GM19463 (cell line): ENCODE measurements at regions not wholly inside any gene's neighbourhood (a gene's known extent, or its start where the extent isn't known, plus 50 kb on each side); places are given as distances from the start of the nearest gene placed in this dataset.

ENCODE experiments used
- ATAC-seq: cut with Tn5 transposase; IDR thresholded peaks from one replicate; pipeline ENCODE4 v1.9.1; 2021; ENCODE audit warnings: mild to moderate bottlenecking, moderate library complexity; ENCODE audit not compliant: unreplicated experiment

- no peak for ATAC-seq
Measured at GRCh38 chr2:138428710-138429440, 72.7 kb upstream of the SPOPL start.

GRCh38 chr2:138430181-138430580 is 71.4 kb upstream of the SPOPL start:
- no peak for ATAC-seq

DNA sequence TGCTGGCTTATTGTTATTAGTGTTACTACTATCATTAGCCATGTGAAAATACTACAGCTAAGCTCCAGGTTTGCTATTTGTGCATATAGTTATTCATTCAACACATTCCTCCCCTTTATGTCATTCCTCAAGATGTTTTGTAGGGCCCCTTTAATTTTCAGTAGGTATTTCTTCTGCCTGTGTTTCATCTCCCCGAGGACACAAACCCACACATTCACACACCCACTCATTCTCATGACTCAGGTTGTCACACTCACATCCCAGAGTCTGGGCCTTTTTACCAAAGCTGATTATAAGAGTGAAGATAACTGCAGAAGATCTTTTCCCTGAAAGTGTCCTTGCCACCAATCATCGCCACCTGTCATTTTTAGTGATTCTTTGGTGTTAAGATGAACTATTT is 68.6 kb upstream of the SPOPL start:
- ATAC-seq, result peak; percentile 52

DNA sequence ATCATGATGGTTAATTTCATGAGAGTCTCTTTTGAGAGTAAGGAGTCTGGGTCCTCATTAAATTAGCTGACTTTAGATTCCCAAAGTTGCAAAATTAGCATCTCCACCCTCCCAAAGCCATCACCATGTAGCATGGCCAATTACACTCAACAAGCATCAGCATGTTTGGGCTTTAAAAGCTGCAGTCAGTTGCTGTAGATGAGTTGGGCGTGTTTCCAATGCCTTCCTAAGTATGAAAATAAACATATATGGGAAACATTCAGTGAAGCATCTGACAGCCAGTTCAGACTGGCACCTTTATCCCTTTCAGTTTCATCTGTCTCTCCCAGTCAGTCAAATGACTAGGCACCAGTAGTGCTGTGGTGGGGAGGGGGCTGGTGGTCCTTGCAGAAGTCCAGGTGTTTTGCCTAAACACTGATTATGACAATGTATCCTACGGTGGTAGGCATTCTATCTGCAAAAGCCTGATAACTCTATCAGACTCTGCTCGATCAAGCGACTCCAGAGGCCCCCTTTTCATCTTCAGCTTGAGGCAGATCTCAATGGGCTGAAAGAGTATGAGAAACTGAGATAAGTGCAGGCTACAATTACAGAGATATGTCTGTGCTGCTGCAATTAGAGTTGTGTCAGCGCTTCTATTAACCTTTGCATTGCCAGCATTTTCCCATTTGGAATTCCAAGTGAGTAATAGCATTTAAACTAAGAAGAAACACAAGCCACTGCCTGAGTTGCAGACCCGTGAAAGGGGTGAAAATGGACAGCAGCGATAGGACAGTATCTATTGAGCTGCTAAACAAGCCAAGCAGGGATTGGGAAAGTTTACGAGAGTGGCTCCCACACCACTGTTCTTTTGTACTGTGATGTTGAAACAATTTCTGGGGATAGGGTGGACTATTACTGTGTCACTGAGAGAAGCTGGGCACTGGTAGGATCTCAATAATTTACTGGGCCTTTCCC is 67.3 kb upstream of the SPOPL start:
- no peak for ATAC-seq

DNA sequence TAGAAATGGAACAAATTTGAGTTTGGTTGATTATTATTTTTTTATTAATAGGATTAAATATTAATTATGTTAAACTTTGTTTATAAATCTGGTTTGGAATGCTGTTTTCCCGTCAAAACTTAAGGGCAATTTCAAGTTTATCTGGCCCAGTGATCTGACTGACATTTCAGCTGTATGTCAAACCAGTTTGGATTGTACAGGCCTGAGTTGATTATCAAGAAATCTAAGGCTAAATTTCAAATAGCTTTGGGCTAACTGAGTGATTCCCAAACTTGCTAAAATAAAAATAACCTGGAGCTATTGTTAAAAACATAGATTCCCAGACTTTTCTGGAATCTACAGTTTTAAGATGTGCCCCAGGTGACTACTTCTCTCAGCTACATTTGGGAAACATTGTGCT is 65.9 kb upstream of the SPOPL start:
- no peak for ATAC-seq

GRCh38 chr2:138439733-138440132 is 61.8 kb upstream of the SPOPL start:
- ATAC-seq, result no peak

- no peak for ATAC-seq
Measured at GRCh38 chr2:138440759-138441158, 60.8 kb upstream of the SPOPL start.

- no peak for ATAC-seq
Measured at GRCh38 chr2:138441916-138442315, 59.7 kb upstream of the SPOPL start.

- ATAC-seq, result no peak
Measured at GRCh38 chr2:138444411-138444810, 57.2 kb upstream of the SPOPL start.

- no peak for ATAC-seq
Measured at GRCh38 chr2:138445227-138445626, 56.3 kb upstream of the SPOPL start.

GRCh38 chr2:138446043-138446442 is 55.5 kb upstream of the SPOPL start:
- no peak for ATAC-seq

- ATAC-seq, result no peak
Measured at GRCh38 chr2:138447889-138448570, 53.5 kb upstream of the SPOPL start.
